ENCODE measurements at regions not wholly inside any gene's neighbourhood (a gene's known extent, or its start where the extent isn't known, plus 50 kb on each side); places are given as distances from the start of the nearest gene placed in this dataset.
A peak's percentile ranks its signal among the peaks of the same experiment; 100 is the strongest.

- Histone ChIP-seq H3K27me3 (ENCODE audit: control insufficient read depth in 2 of 2, insufficient read depth in 1 of 2, low read length in 1 of 2) (peaks cover 40 to 46% of the 10 kb centered on the region in 2 donors), H3K4me1 (ENCODE audit: control insufficient read depth in 2 of 2, insufficient read depth in 2 of 2, low read length in 2 of 2) (no peaks in the 10 kb centered on the region), H3K36me3 (ENCODE audit: control insufficient read depth in 2 of 2, insufficient read depth in 2 of 2, low read length in 1 of 2) (no peaks in the 10 kb centered on the region), H3K4me3 (ENCODE audit: low read length in 2 of 2) (no peak overlapping the region), H3K9me3 (ENCODE audit: control insufficient read depth in 2 of 2, insufficient read depth in 1 of 2, low read length in 1 of 2) (no peaks in the 10 kb centered on the region), H3K27ac (ENCODE audit: low read depth in 1 of 2, low read length in 1 of 2) (no peak overlapping the region)
- WGBS = 92% methylated on average over 4 of the region's 4 CpGs
- DNase-seq (ENCODE audit: low read depth in 6 of 9, low spot score in 9 of 9) = no peak
Measured at GRCh38 chr2:191749181-191749540, 71.2 kb downstream of the NABP1 start.

GRCh38 chr2:191754103-191754502 lies 76.2 kb downstream of the NABP1 start:
- no peak for DNase-seq (ENCODE audit: low read depth in 6 of 9, low spot score in 9 of 9)
- no peaks in the 10 kb centered on the region for H3K4me1 ChIP-seq (ENCODE audit: control insufficient read depth in 2 of 2, insufficient read depth in 2 of 2, low read length in 2 of 2)
- H3K27me3 ChIP-seq (ENCODE audit: control insufficient read depth in 2 of 2, insufficient read depth in 1 of 2, low read length in 1 of 2) = peaks cover 17 to 18% of the 10 kb centered on the region in 2 donors
- no peak overlapping the region for H3K4me3 ChIP-seq (ENCODE audit: low read length in 2 of 2)
- H3K9me3 ChIP-seq (ENCODE audit: control insufficient read depth in 2 of 2, insufficient read depth in 1 of 2, low read length in 1 of 2) = no peaks in the 10 kb centered on the region
- no peaks in the 10 kb centered on the region for H3K36me3 ChIP-seq (ENCODE audit: control insufficient read depth in 2 of 2, insufficient read depth in 2 of 2, low read length in 1 of 2)
- WGBS = 95% methylated on average over 3 of the region's 3 CpGs
- no peak overlapping the region for H3K27ac ChIP-seq (ENCODE audit: low read depth in 1 of 2, low read length in 1 of 2)

GRCh38 chr2:191756761-191757160 lies 78.8 kb downstream of the NABP1 start:
- no peak overlapping the region for H3K4me3 ChIP-seq (ENCODE audit: low read length in 2 of 2)
- no peaks in the 10 kb centered on the region for H3K9me3 ChIP-seq (ENCODE audit: control insufficient read depth in 2 of 2, insufficient read depth in 1 of 2, low read length in 1 of 2)
- no peak overlapping the region for H3K27ac ChIP-seq (ENCODE audit: low read depth in 1 of 2, low read length in 1 of 2)
- WGBS = 96% methylated on average over 4 of the region's 4 CpGs
- no peaks in the 10 kb centered on the region for H3K4me1 ChIP-seq (ENCODE audit: control insufficient read depth in 2 of 2, insufficient read depth in 2 of 2, low read length in 2 of 2)
- H3K36me3 ChIP-seq (ENCODE audit: control insufficient read depth in 2 of 2, insufficient read depth in 2 of 2, low read length in 1 of 2) = no peaks in the 10 kb centered on the region
- peaks cover 7 to 9% of the 10 kb centered on the region in 2 donors for H3K27me3 ChIP-seq (ENCODE audit: control insufficient read depth in 2 of 2, insufficient read depth in 1 of 2, low read length in 1 of 2)
- DNase-seq (ENCODE audit: low read depth in 6 of 9, low spot score in 9 of 9) = no peak

GRCh38 chr2:191757208-191757607 lies 79.3 kb downstream of the NABP1 start:
- Histone ChIP-seq H3K4me3 (ENCODE audit: low read length in 2 of 2) (no peak overlapping the region), H3K36me3 (ENCODE audit: control insufficient read depth in 2 of 2, insufficient read depth in 2 of 2, low read length in 1 of 2) (no peaks in the 10 kb centered on the region), H3K4me1 (ENCODE audit: control insufficient read depth in 2 of 2, insufficient read depth in 2 of 2, low read length in 2 of 2) (no peaks in the 10 kb centered on the region), H3K27ac (ENCODE audit: low read depth in 1 of 2, low read length in 1 of 2) (no peak overlapping the region), H3K9me3 (ENCODE audit: control insufficient read depth in 2 of 2, insufficient read depth in 1 of 2, low read length in 1 of 2) (no peaks in the 10 kb centered on the region), H3K27me3 (ENCODE audit: control insufficient read depth in 2 of 2, insufficient read depth in 1 of 2, low read length in 1 of 2) (peaks cover 7 to 9% of the 10 kb centered on the region in 2 donors)
- no peak for DNase-seq (ENCODE audit: low read depth in 6 of 9, low spot score in 9 of 9)
- WGBS = 92% methylated on average over 1 of the region's 1 CpG

- Histone ChIP-seq H3K27me3 (ENCODE audit: control insufficient read depth in 2 of 2, insufficient read depth in 1 of 2, low read length in 1 of 2) (peaks cover 7 to 9% of the 10 kb centered on the region in 2 donors), H3K4me3 (ENCODE audit: low read length in 2 of 2) (no peak overlapping the region), H3K36me3 (ENCODE audit: control insufficient read depth in 2 of 2, insufficient read depth in 2 of 2, low read length in 1 of 2) (no peaks in the 10 kb centered on the region), H3K27ac (ENCODE audit: low read depth in 1 of 2, low read length in 1 of 2) (no peak overlapping the region), H3K4me1 (ENCODE audit: control insufficient read depth in 2 of 2, insufficient read depth in 2 of 2, low read length in 2 of 2) (no peaks in the 10 kb centered on the region), H3K9me3 (ENCODE audit: control insufficient read depth in 2 of 2, insufficient read depth in 1 of 2, low read length in 1 of 2) (no peaks in the 10 kb centered on the region)
- 58% methylated on average over 13 of the region's 13 CpGs for WGBS
- peak in 8 of 9 donors; percentile 7 to 58 (median 28) for DNase-seq (ENCODE audit: low read depth in 6 of 9, low spot score in 9 of 9)
Measured at GRCh38 chr2:191758518-191759507, 80.9 kb downstream of the NABP1 start.

- Histone ChIP-seq H3K36me3 (ENCODE audit: control insufficient read depth in 2 of 2, insufficient read depth in 2 of 2, low read length in 1 of 2) (no peaks in the 10 kb centered on the region), H3K4me1 (ENCODE audit: control insufficient read depth in 2 of 2, insufficient read depth in 2 of 2, low read length in 2 of 2) (no peaks in the 10 kb centered on the region), H3K4me3 (ENCODE audit: low read length in 2 of 2) (no peak overlapping the region), H3K27me3 (ENCODE audit: control insufficient read depth in 2 of 2, insufficient read depth in 1 of 2, low read length in 1 of 2) (peaks cover 3 to 9% of the 10 kb centered on the region in 2 donors), H3K27ac (ENCODE audit: low read depth in 1 of 2, low read length in 1 of 2) (no peak overlapping the region), H3K9me3 (ENCODE audit: control insufficient read depth in 2 of 2, insufficient read depth in 1 of 2, low read length in 1 of 2) (no peaks in the 10 kb centered on the region)
- 97% methylated on average over 4 of the region's 4 CpGs for WGBS
- no peak for DNase-seq (ENCODE audit: low read depth in 6 of 9, low spot score in 9 of 9)
Measured at GRCh38 chr2:191759680-191760079, 81.7 kb downstream of the NABP1 start.

GRCh38 chr2:191760655-191761262 lies 82.8 kb downstream of the NABP1 start:
- DNase-seq (ENCODE audit: low read depth in 6 of 9, low spot score in 9 of 9) = no peak
- H3K27ac ChIP-seq (ENCODE audit: low read depth in 1 of 2, low read length in 1 of 2) = no peak overlapping the region
- H3K4me1 ChIP-seq (ENCODE audit: control insufficient read depth in 2 of 2, insufficient read depth in 2 of 2, low read length in 2 of 2) = no peaks in the 10 kb centered on the region
- no peaks in the 10 kb centered on the region for H3K9me3 ChIP-seq (ENCODE audit: control insufficient read depth in 2 of 2, insufficient read depth in 1 of 2, low read length in 1 of 2)
- no peak overlapping the region for H3K4me3 ChIP-seq (ENCODE audit: low read length in 2 of 2)
- no peaks in the 10 kb centered on the region for H3K36me3 ChIP-seq (ENCODE audit: control insufficient read depth in 2 of 2, insufficient read depth in 2 of 2, low read length in 1 of 2)
- H3K27me3 ChIP-seq (ENCODE audit: control insufficient read depth in 2 of 2, insufficient read depth in 1 of 2, low read length in 1 of 2) = peaks cover 0 to 6% of the 10 kb centered on the region in 2 donors
- 91% methylated on average over 4 of the region's 4 CpGs for WGBS

- DNase-seq (ENCODE audit: low read depth in 6 of 9, low spot score in 9 of 9) = no peak
- Histone ChIP-seq H3K4me1 (ENCODE audit: control insufficient read depth in 2 of 2, insufficient read depth in 2 of 2, low read length in 2 of 2) (no peaks in the 10 kb centered on the region), H3K27me3 (ENCODE audit: control insufficient read depth in 2 of 2, insufficient read depth in 1 of 2, low read length in 1 of 2) (no peaks in the 10 kb centered on the region), H3K27ac (ENCODE audit: low read depth in 1 of 2, low read length in 1 of 2) (no peak overlapping the region), H3K36me3 (ENCODE audit: control insufficient read depth in 2 of 2, insufficient read depth in 2 of 2, low read length in 1 of 2) (no peaks in the 10 kb centered on the region), H3K4me3 (ENCODE audit: low read length in 2 of 2) (no peak overlapping the region), H3K9me3 (ENCODE audit: control insufficient read depth in 2 of 2, insufficient read depth in 1 of 2, low read length in 1 of 2) (no peaks in the 10 kb centered on the region)
- 91% methylated on average over 4 of the region's 4 CpGs for WGBS
Measured at GRCh38 chr2:191773136-191773535, 73.8 kb downstream of the CAVIN2 start.

GRCh38 chr2:191777351-191777750 lies 69.5 kb downstream of the CAVIN2 start:
- no peak overlapping the region for H3K27ac ChIP-seq (ENCODE audit: low read depth in 1 of 2, low read length in 1 of 2)
- no peak overlapping the region for H3K4me3 ChIP-seq (ENCODE audit: low read length in 2 of 2)
- WGBS = 97% methylated on average over 2 of the region's 2 CpGs
- no peaks in the 10 kb centered on the region for H3K27me3 ChIP-seq (ENCODE audit: control insufficient read depth in 2 of 2, insufficient read depth in 1 of 2, low read length in 1 of 2)
- H3K4me1 ChIP-seq (ENCODE audit: control insufficient read depth in 2 of 2, insufficient read depth in 2 of 2, low read length in 2 of 2) = no peaks in the 10 kb centered on the region
- H3K36me3 ChIP-seq (ENCODE audit: control insufficient read depth in 2 of 2, insufficient read depth in 2 of 2, low read length in 1 of 2) = no peaks in the 10 kb centered on the region
- H3K9me3 ChIP-seq (ENCODE audit: control insufficient read depth in 2 of 2, insufficient read depth in 1 of 2, low read length in 1 of 2) = no peaks in the 10 kb centered on the region
- no peak for DNase-seq (ENCODE audit: low read depth in 6 of 9, low spot score in 9 of 9)
